Ramos (cell line): ENCODE measurements at regions not wholly inside any gene's neighbourhood (a gene's known extent, or its start where the extent isn't known, plus 50 kb on each side); places are given as distances from the start of the nearest gene placed in this dataset.
"Not testable (repeated sequence)": the region's sequence is repeated elsewhere in the genome, so short reads cannot be mapped to it uniquely, and the experiment has no call there.

Experiments
- in situ Hi-C: fragments of 300-500 bp; cut with MboI; formaldehyde crosslinking; loops from one replicate; pipeline ENCODE4 v1.14.3; 2022; ENCODE audit warnings: low sequenced_read_pairs; ENCODE audit not compliant: unreplicated experiment

- in situ Hi-C loops = no loop called here
These were observed 351.6 kb upstream of the ZFHX3 start for GRCh38 chr16:73399486-73399885.

DNA sequence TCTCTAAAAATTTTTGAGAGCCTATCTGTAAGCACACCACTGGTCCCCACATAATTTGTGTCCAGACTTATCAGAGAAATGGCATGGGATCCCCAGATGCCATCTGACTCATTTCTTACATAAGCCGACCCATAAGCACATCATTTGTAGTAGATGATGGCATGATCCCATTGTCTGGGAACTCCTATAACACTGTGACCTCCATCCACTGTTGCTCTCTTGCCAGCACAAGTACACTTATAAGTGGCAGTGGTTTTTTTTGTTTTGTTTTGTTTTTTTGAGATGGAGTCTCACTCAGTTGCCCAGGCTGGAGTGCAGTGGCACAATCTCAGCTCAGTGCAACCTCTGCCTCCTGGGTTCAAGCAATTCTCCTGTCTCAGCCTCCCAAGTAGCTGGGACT lies 350.7 kb upstream of the ZFHX3 start:
- in situ Hi-C loops = not testable (repeated sequence)

- in situ Hi-C loops = no loop called here
These were observed 348.6 kb upstream of the ZFHX3 start for GRCh38 chr16:73396556-73396955.

DNA sequence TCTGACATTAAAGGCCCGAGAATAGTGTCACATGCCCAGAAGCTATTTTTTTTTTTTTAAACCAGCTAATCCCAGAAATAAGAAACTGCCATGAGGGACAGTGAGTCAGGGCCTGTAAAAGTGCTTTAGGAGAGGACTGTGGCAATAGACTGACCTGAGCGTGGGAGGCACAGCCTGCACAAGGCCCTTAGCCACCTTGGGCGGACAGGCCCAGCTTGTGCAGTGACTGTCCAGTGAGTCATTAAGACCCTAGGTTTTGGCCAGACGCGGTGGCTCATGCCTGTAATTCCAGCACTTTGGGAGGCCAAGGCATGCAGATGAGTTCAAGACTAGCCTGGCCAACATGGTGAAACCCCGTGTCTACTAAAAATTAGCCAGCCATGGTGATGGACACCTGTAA lies 343.0 kb upstream of the ZFHX3 start:
- in situ Hi-C loops = no loop called here

DNA sequence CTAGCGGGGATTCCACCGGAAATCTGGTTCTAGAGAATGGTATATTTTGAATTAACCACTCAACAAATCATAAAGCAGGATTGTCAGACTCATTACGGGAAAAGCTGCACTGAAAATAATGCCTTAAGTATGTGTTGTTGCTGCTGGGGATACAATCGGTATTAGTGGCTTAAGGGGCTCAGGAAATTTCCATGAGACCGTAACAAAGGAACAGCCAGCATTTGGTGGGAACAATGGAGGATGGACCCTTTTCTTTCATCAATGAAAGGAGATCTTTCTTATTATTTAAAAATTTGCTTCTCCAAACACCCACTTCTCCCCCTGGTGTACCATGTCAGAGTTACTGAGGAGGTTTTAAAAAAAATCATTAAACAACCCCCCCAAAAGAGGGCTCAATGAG lies 342.6 kb upstream of the ZFHX3 start:
- in situ Hi-C loops = no loop called here

DNA sequence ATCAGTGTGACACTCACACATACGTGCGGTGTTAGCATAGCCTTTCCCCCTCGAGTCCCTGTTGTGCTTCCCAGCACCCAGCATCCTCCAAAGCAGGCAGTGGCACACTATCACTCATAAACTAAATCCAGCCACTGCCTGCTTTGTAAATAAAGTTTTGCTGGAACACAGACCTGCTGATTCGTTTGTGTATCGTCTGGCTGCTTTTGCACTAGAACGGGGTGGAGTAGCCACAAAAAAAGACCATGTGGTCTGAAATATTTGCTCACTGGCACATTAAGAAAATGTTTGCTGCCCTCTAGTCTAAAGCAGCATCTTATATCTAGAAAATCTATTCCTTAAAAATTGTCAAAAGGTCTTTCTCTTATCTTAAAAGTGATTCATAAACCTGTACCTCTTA lies 341.2 kb upstream of the ZFHX3 start:
- in situ Hi-C loops = no loop called here

DNA sequence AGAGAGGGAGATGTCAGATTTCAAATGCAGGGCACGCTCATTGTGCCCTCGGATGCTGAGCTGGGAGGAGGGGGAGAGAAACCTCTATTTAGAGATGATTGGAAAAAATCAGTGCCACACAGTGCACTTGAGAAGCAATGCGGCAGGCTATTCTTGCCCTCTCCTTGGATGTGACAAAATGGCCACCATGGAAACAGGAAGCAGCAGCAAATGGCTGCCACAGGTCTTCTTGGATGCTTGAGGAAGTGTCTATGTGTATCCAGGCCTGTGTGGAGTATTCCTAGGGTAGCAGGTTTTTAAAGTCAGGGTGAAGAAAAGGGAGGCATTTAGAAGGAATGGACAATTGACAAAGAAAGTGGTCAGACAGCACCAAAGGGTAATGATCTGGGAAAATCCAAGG lies 340.1 kb upstream of the ZFHX3 start:
- in situ Hi-C loops = no loop called here

GRCh38 chr16:73385696-73386095 lies 337.8 kb upstream of the ZFHX3 start:
- in situ Hi-C loops = no loop called here

DNA sequence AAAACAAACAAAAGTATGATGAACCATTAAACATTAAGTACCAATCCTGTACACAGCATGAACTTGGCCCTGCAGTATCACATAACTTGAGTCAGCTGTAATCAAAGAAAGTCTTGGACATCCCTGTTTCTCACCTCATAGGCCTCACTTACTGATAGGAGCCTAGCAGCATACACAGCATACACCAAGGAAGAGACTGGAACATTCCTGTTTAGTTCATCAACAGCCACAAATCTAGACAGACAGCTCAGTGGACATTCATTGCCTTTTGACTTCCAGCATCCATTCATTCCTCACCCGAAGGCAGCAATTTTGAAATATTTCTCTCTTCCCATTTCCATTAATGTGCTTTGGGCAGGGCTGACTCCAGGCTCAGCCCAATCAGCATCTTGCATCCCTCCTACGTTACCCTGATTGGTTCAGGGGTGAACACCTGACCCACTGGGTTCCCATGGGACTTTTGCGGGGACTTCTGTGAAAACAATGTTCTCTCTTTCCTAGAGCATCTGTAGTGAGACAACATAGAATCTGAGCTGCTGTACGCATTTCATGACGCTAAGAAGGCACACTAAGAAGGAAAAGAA lies 336.7 kb upstream of the ZFHX3 start:
- in situ Hi-C loops = no loop called here

DNA sequence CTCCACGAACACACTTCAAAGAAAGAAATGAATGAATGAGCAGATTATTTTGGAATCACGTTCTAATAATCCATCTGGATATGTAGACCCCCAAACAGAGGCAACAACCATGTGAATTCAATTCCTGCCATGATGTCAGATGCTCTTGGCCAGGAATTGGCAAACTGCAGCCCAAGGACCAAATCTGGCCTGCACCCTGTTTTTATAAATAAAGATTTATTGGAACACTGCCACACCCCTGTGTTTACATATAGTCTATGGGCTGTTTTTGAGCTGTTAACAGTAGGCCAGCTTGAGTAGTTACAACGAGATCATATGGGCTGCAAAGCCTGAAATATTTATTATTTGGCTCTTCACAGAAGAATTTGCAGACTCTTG lies 336.0 kb upstream of the ZFHX3 start:
- in situ Hi-C loops = no loop called here

DNA sequence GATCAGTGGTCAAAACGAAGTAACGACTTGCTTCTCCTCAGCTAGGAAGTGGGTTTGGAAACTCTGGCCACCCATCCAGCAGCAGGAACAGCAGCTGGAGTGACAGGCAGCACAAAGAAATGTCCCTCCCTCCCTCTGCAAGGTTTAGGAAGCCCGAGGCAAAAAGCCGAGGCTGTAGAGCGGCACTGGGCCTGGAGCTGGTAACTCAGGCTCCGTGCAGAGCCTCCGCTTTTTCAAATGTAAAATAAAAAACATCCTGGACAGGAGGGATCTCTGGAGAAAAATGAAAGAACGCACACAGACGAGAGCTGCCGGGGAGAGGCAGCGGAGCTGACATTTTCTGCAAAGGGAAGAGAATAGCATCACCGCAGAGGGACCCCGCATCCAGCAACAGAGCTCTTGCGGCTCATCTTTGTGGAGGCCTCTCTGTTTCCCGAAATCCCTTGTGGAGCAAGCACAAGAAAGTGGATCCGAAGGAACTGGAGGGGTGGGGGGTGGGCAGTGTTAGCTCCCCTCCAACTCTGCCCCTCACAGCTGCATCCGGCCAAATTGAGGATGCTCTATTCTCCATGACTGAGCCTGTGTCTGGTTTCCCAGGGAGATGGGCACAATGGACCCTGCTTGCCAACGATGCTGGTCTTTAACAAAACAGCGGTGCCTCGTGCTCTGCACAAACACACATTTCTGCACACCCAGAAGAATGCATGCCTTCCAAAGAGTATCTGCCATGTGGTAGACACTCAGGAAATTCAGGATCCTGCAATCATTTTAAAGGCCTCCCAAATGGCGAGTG lies 335.5 kb upstream of the ZFHX3 start:
- in situ Hi-C loops = no loop called here

DNA sequence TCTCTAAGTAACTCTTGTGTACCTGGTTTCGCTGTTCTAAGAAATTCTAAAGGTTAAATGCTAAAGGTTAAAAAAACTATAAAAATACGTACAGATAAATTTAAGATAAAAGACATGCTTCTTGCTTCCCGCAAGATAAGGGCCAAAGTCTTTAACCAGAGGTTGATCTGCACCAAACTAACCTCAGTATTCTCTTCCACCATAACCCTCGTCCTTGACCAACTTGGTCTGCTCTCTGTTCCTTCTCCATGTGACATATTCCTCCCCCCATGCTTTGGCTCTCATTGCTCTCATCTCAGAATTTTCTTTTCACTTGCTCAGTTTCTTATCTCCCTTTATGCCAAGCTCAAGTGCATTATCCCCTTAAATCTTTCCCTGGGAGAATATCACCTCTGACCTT lies 330.5 kb upstream of the ZFHX3 start:
- in situ Hi-C loops = no loop called here

GRCh38 chr16:73371584-73372319 lies 323.8 kb upstream of the ZFHX3 start:
- in situ Hi-C loops = no loop called here

GRCh38 chr16:73369851-73370250 lies 321.9 kb upstream of the ZFHX3 start:
- in situ Hi-C loops = no loop called here

- in situ Hi-C loops = no loop called here
These were observed 320.8 kb upstream of the ZFHX3 start for GRCh38 chr16:73368715-73369114.

DNA sequence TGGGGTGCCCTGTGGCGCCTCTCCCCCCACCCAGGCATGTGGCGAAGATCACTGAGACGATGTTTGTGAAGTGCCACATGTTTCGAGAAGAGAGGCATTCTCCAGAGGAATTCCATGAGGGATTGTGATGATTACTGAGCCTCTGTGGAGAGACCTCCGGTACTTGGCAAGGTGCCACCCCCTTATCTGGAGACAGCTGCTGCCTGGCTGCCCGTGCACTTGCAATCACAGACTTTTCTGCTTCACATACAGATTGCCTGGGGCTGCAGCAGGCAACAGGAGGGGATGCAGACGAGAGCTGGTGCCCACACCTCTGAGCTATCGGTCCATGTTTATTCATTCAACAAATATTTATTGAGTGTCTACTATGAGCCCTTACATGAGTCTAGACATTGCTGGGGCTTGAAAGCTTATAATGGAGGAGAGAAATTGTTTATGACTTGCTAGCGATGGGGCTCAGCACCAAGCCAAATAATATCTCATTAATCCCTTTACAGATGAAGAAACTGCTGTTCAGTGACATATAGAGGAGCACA lies 317.2 kb upstream of the ZFHX3 start:
- in situ Hi-C loops = no loop called here

GRCh38 chr16:73364413-73364812 lies 316.5 kb upstream of the ZFHX3 start:
- in situ Hi-C loops = no loop called here

GRCh38 chr16:73361061-73361460 lies 313.1 kb upstream of the ZFHX3 start:
- in situ Hi-C loops = no loop called here

- in situ Hi-C loops = no loop called here
These were observed 308.6 kb upstream of the ZFHX3 start for GRCh38 chr16:73356401-73357079.

DNA sequence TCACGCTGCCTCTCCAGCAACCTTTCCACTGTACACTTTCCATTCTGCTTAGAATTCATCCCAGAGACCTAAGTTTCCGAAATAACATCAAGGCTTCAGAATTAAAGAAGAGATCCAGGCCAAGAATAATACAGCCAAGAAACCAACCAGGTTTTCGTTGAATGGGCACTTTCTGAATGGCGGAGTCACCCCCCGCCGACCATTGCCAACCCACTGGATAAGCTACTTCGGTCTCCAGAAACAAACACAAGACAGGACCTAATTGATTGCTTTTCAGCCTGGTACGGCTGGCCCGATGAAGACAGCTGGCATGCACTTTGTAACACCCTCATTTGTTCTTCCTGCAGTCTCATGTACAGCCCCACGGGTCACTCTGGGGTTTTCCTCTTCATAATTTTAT lies 308.1 kb upstream of the ZFHX3 start:
- in situ Hi-C loops = no loop called here

DNA sequence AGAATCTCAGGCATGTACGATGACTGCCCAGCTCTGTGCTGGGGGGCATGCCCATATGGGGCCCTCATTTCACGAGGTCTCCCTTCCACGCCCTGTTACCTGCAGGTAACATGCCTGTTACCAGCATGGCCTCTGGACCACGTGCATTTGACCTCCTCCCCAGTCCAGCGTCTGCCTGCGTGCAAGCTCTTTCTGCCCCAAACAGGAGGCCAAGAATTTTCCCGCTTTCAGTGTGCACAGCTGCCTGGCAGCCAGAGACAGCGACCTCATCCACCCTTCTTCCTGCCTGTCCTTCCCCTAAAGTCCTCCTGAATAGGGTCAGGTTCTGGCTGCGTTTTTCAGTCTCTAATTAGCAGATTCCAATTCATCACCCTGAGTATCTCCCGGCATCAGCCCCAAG lies 306.5 kb upstream of the ZFHX3 start:
- in situ Hi-C loops = no loop called here
